HG03469 (cell line): ENCODE measurements at regions not wholly inside any gene's neighbourhood (a gene's known extent, or its start where the extent isn't known, plus 50 kb on each side); places are given as distances from the start of the nearest gene placed in this dataset.
"Not testable (repeated sequence)": the region's sequence is repeated elsewhere in the genome, so short reads cannot be mapped to it uniquely, and the experiment has no call there.

Experiments used
- ATAC-seq: cut with Tn5 transposase; IDR thresholded peaks from one replicate; pipeline ENCODE4 v1.9.1; 2021; ENCODE audit warnings: mild to moderate bottlenecking, moderate library complexity, moderate number of reproducible peaks; ENCODE audit not compliant: unreplicated experiment

DNA sequence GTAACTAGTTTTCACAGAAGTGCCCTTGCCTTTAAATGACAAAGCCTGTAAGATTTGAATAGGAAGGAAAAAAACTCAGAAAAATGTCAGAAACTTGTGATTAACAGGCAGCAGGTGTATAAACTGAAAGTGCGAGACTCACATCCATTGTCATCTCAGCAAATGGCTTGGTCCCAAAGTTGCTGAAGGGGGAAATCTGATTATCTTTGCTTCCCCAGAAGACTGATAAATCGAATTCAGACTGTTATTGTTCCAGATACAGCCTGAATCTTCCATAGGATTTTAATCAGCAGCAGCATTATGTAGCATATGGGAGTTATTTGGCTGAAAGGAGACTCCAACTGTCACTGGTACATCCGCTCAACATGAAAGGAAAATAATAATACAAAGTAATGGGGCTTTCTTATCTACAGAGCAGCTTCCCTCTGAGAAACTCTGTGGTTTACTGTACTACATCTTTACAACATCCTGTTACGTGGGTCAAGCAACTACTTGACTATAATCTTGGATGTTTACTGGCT is 550.4 kb upstream of the CCDC54 start:
- ATAC-seq: no peak

DNA sequence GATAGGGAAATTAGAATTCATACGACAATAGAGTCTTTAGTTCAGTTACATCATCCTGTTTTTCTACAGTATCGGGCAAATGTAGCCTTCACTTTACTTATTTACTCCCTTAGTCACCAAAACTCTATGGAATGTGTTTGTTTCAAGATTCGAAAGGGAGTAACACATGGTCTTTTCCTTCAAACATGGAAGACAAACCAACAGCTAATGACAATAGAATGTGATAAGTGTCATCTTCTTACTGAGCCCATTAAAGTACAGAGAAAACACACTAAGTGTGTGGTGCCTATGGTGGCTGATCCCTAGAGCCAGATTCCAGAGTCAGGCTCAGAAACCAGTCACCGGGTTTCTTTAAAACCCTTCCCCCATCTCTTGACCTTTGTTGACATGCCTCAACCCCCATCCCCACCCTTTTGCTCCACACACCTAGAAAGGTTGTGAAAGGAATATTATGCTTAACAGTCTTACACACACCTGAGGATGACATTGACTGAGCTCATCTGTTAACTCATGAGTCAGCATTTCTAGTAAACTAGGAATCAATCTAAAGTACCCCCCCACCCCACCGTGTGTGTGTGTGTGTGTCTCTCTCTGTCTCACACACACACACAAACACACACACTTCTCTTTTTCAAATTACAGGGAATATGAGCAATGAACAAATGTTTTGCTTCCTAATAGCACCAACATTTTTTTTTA is 549.6 kb upstream of the CCDC54 start:
- ATAC-seq: no peak

DNA sequence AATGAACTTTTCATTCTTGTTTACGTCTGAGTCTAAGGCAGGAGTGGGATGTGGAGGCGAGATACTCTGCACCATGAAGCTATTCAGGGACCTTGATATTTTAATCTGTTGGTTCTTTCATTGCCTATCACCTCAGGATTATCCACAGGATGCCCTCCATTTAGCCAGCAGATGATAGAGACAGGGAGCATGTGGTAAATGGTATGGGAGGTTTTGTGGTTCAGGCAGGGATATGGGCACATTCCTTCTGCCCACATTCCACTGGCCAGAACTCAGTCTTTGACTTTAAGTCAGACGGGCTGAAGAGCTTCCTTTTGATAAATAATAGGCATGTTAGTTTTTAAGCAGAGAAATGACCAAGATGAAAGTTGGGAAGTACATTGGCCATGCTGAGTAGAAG is 548.0 kb upstream of the CCDC54 start:
- ATAC-seq: no peak

DNA sequence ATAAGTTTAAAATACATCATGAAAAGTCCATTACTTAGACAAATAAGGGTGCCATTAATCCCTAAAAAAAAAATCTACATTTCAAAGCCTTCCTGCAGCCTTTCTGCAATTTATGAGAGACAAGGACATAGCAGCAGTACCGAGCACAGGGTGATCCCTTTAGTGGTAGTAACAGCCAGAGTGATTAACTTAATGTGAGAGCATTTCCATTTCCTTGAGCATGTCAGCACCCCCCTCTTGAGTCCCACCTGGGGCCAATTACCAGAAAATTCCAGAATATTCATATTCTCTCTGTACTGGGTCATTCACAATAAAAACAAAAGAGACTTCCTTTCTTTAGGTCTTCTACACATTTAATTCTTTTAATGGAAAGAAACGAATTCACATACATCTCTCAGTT is 546.9 kb upstream of the CCDC54 start:
- ATAC-seq: no peak

DNA sequence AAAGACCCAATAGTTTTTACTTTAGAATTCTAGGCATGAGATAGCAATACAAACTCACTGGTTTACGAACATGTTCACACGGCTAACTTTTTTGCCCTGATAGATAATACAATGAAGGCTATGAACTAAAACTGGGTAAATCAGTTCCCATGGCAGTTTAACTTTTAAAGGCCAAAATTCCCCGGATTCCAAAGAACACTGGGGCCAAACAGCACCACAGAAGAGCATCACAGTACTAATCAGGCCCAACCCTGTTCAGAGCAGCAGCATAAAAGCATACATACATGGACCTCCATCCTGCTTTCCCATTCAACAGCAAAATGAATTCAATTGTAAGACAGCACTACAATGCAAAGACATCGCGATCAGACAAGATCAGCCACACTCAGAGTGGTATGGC is 540.3 kb upstream of the CCDC54 start:
- no peak for ATAC-seq

DNA sequence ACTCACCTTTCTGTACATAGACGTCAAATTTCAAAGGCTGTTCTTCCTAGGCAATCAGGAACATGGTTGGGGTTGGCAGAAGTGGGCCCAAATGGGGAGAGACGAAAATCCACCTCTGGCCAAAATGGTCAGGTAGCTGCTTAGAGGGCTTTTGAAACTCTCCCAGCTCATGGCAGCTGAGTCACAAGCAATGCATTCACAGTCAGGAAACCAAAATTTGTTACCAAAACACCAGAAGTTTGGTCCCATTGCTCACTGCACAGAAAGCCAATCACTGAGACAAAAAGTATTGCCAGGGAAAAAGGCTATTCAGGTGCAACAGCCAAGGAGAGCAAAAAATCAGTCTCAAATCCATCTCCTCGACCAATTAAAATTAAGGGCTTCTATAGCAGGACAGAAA is 539.6 kb upstream of the CCDC54 start:
- ATAC-seq: no peak

DNA sequence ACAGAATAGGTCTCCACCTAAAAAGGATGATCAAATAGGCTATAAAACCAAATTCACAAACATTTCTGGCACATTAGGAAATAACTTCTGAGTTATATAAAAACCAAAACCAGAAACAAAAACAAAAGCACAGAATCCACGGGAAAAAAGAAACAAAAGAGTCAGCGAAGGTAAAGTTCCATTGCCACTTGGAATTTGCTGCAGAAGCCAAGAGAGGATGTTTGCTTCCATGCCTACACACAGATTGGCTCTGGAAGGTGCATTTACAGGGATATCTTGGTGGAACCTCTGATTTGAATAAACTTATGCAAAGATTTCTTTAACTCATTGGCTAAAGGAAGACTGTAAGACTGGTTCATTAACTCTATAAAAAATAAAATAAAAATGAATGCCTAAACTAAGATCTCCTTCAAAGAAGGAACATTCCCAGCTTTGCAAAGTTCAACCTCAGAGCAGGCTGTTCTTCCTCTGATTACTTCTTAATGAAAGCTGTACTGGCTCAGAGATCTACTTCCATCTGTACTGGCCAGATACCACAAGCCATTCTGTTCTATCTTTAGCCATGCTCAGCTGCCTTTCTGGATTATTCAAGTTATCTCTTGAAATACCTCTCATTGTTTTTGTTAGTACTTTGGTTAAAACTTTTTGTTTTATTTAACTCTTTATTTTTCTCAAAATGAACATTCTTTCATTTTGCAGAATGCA is 537.5 kb upstream of the CCDC54 start:
- no peak for ATAC-seq

DNA sequence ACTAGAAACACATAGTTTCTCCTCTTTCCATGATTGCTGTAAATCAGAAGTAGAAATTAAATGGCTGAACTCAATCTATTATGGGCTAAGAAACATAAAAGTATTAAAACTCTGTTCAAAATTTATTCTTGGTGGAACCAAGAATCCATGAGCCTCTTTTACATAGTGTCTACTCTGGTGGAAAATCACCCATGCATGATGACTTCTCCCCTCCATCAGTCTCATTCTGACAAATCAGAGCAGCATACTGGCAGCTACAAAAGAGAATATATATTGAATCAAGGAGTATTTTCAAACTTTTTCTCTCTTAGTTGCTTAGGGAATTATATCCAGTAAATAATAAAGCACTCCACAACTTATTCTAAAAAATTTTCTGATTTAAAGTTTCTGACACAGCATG is 536.9 kb upstream of the CCDC54 start:
- ATAC-seq: no peak

DNA sequence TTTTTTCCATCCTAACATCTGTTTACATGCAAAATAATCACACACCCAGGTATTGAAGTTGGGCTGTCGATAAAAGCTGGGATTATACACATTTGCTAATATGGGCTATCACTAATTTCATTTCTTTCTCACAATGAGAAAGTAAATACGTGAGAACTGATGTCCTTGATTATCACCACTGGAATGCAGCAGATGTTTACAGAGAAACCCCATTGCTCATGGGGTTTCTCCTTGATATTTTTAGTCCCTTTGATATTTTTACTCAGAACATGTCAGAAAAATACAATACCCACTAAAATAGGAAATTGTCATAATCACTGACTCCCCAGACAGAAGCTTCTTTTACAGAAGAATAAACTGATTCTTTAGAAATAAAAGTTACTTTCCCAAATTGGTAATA is 535.1 kb upstream of the CCDC54 start:
- no peak for ATAC-seq

DNA sequence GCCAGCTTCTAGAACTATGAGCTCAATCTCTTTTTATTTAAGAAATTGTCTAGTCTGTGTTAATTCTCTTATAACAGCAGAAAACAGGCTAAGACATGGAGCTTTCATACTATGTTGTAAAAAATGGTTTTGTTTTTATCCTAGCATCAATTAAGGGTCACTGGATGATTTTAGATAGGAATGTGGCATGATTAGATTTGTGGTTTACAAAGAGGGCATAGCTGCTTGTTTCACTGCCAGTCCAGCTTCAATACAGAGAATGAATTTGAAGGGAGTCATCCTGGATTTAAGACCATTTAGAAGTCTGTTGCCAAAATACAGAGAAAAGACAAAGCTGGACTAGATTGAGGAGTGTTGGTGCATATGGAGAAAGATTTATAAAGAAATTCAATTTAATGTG is 532.6 kb upstream of the CCDC54 start:
- no peak for ATAC-seq

DNA sequence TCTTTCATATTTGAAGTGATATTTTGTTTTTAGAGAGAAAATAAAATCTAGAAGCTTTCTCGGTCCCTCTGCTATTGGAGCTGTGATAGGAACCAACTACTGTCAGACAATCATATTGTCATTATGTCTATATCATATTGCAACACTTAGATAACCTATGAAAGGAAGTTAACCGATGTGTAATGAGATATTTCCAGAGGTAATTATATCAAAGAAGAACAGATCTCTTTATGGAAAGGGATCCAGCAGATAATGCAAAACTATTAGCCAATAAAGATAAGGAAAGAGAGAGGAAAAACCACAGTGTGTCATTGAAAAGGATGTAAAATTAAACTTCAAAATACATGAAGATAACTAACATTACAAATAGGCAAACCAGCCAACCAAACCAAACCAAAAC is 529.1 kb upstream of the CCDC54 start:
- no peak for ATAC-seq

DNA sequence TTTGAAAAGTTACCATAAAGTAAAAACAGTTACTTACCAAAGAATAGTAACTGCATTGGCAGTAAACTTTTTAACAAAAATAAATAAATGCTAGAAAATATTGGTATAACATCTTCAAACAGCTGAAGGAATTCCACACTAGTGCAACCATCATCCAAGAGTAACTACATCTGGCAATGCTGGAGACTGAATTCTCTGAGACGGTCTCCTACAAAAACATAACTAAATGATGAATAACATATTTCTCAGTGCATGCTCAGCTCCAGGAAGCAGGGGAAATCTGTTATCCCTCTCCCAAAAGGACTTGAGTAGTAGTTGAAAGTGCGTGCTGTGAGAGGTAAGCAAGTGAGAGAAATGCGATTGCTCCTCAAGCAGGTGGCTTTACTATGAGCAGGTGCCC is 526.8 kb upstream of the CCDC54 start:
- no peak for ATAC-seq

DNA sequence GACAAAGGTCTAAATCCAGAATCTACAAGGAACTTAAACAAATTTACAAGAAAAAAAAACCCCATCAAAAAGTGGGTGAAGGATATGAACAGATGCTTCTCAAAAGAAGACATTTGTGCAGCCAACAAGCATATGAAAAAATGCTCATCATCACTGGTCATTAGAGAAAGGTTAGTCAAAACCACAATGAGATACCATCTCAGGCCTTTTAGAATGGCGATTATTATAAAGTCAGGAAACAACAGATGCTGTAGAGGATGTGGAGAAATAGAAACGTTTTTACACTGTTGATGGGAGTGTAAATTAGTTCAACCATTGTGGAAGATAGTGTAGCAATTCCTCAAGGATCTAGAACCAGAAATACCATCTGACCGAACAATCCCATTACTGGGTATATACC is 518.9 kb upstream of the CCDC54 start:
- ATAC-seq: not testable (repeated sequence)

DNA sequence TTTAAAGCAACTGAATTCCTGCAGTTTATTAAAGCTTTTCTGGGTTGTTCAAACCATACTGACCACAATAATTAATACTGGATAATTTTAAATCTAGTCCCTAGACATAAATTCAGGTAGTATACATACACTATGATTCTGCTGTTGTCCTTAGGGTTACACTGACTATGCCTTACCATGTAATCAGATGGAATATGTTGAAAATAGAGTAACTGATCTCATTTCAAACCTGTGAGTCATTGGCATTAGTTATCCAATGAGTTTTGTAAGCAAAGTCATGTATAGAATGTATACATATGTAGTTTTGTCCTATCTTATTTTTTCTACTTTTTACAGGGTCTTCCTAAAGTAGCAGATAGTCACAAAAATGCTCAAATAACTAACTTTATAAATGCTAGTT is 517.1 kb upstream of the CCDC54 start:
- no peak for ATAC-seq

DNA sequence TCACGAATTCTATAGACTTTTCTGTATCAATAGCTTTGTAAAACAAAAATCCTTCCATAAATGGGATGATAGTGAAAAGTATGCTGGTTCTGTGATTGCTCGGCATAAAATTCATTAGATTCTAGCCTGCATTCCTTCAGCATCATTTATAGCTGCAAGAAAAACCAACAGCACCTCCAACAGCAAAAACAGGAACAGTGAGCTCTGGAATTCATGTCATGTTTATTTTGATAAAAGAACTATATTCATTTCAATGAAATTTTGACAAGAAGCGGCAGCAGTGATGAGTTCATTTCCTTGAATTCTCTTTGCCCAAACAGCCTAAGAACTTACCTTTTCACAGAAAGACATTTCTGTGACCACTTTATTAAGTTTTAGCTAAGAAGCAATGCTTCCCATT is 515.2 kb upstream of the CCDC54 start:
- ATAC-seq: no peak

DNA sequence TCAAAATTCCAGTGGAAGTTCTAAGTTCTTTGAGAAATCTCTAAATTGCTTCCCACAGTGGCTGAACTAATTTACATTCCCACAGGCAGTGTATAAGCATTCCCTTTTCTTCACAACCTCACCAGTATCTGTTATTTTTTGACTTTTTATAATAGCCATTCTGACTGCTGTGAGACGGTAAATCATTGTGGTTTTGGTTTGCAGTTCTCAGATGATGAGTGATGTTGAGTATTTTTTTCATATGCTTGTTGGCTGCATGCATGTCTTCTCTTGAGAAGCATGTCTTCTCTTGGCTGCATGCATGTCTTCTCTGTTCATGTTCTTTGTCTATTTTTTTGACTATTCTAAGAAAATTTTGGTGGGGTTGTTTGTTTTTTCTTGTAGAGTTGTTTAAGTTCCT is 499.6 kb upstream of the CCDC54 start:
- ATAC-seq: no peak

DNA sequence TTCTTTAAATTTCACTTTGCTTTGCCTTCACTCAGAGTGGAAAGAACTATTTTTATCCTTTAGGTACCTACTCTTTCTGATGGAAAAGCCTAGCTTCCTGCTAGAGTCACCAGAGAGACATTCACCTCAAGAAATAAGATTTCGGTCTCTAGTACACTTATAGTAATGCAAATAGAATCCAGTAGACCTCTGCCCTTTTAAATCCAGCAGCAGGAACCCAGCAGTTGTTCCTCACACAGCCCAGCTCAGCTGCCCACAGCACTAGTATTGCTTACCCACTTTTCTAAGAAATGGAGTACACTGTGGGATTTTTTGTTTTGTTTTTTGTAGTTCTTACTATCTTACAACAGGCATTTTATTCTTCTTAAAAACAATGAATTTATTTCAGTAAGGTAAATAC is 497.0 kb upstream of the CCDC54 start:
- no peak for ATAC-seq

DNA sequence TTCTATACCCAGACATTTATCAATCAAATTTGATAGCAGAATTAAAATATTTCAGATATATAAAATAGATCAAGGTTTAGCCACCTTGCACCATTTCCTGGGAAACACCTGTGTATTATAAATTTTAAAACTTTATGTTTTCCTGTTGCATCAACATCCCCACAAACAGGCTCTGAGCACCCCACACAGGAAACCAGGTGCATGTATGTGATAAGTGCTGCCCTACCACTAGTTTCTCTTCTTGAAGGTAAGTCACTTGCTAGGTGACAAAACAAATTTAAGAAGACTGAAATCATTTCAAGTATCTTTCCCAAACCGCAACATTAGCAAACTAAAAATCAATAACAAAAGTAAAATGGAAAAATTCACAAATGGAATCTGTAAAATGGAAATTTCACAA is 496.1 kb upstream of the CCDC54 start:
- no peak for ATAC-seq

DNA sequence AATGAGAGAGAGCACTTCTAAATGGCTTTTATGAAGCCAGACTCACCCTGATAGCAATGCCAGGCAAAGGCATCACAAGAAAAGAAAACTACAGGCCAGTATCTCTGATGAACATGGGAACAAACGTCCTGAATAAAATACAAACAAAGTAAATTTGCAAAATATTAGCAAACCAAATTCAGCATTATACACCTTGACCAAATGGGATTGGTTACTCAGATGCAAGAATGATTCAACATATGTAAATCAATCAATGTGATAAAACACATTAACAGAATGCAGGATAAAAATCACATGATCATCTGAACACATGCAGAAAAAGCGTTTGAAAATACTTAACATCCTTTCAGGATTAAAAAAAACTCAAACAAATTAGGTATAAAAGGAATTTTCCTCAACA is 494.9 kb upstream of the CCDC54 start:
- ATAC-seq: no peak

DNA sequence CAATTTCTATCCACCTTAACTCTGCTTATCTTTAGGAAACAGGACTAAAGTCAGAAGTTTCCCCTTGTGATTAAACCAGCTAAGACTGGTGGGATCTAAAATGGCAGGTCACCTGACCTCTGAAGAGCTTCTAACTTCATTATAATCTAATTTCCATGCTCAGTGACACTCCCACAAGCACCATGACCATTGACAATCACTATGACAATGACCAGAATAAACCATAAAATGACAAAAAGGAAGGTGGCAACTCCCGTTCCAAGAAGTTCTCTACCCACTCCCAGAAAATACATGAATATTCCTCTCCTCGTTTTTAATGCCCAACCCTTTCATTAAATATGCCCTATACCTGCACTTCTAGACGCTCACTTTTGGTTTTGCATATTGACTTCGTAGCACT is 471.2 kb upstream of the CCDC54 start:
- no peak for ATAC-seq

DNA sequence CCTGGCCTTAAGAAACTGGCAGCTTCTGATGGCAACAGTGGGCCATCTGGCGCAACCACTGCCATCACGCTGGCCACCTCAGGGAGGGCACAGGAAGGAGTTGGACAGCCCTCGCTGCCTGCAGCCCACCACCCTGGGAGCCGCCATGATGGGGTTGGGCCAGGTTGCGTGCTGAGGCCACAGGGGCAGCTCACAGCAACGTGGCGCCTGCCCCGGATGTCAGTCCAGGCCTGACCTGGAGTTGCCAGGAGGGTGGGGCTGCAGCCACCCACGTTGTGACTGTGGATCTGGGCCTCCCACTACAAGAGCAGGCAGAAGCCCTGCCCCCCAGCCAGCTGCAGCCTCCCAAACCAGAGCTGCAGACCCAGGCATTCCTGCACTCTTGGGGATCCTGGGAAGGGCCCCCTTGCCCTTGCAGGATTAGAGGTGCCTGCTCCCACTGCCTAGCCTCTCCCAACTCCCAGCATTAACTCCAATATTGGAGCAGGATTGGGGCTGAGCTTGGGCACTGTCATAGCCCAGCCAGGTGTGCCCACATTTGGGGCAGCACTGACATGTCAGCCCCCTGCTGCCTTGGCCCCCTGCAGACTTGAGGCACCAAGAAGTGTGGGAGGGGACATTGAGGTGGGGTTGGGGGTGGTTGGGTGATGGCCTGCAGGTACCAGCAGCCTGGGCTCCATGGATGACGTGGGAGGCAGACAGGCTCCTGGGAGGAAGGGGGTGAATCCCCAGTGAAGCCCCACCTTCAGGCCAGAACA is 468.9 kb upstream of the CCDC54 start:
- ATAC-seq: no peak
